ENCODE measurements at regions not wholly inside any gene's neighbourhood (a gene's known extent, or its start where the extent isn't known, plus 50 kb on each side); places are given as distances from the start of the nearest gene placed in this dataset.

- ChIA-PET POLR2A (no interaction called here), CTCF (no interaction called here)
- no peak for TF ChIP-seq EZH2 (IDR thresholded peaks at IDR 0.05; ENCODE audit: borderline replicate concordance, low read depth, low read length, severe bottlenecking)
- no peak for TF ChIP-seq FOS (IDR thresholded peaks at IDR 0.05; ENCODE audit: borderline replicate concordance, insufficient read depth, low read length)
- no peak for TF ChIP-seq POLR2A (IDR thresholded peaks at IDR 0.05; ENCODE audit: low read depth, low read length)
- TF ChIP-seq, protein P1, sequence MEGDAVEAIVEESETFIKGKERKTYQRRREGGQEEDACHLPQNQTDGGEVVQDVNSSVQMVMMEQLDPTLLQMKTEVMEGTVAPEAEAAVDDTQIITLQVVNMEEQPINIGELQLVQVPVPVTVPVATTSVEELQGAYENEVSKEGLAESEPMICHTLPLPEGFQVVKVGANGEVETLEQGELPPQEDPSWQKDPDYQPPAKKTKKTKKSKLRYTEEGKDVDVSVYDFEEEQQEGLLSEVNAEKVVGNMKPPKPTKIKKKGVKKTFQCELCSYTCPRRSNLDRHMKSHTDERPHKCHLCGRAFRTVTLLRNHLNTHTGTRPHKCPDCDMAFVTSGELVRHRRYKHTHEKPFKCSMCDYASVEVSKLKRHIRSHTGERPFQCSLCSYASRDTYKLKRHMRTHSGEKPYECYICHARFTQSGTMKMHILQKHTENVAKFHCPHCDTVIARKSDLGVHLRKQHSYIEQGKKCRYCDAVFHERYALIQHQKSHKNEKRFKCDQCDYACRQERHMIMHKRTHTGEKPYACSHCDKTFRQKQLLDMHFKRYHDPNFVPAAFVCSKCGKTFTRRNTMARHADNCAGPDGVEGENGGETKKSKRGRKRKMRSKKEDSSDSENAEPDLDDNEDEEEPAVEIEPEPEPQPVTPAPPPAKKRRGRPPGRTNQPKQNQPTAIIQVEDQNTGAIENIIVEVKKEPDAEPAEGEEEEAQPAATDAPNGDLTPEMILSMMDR (IDR thresholded peaks at IDR 0.05; ENCODE audit: extremely low read depth in 1 of 2, insufficient read depth in 1 of 2, low read depth in 1 of 2, low read length in 2 of 2): no peak
- TF ChIP-seq MYC (IDR thresholded peaks at IDR 0.05; ENCODE audit: low read depth, low read length): no peak
- no peak for TF ChIP-seq MAX (IDR thresholded peaks at IDR 0.05; ENCODE audit: insufficient read depth, insufficient read length)
- TF ChIP-seq JUN (IDR thresholded peaks at IDR 0.05; ENCODE audit: borderline replicate concordance, insufficient read depth, insufficient read length, low read depth): no peak
- no peak for TF ChIP-seq POLR2AphosphoS5 (IDR thresholded peaks at IDR 0.05; ENCODE audit: insufficient read depth, low read depth, low read length)
- TF ChIP-seq GATA2 (IDR thresholded peaks at IDR 0.05; ENCODE audit: insufficient read depth, insufficient read length, low read depth, low read length): no peak
- no peak for FAIRE-seq
- Histone ChIP-seq H3K4me1 (ENCODE audit: control insufficient read depth, extremely low read depth, insufficient read depth, low read length) (no peaks in the 10 kb centered on the region), H3K27me3 (ENCODE audit: control insufficient read depth in 2 of 2, insufficient read depth in 2 of 2, low read length in 2 of 2) (no peaks in the 10 kb centered on the region), H3K36me3 (ENCODE audit: control insufficient read depth in 2 of 2, extremely low read depth in 1 of 2, insufficient read depth in 2 of 2, low read length in 2 of 2) (no peaks in the 10 kb centered on the region), H3K9me1 (replicated peaks; ENCODE audit: control insufficient read depth, extremely low read depth, insufficient read depth, low read length) (no peaks in the 10 kb centered on the region), H3K4me2 (ENCODE audit: insufficient read depth, low read length) (no peak overlapping the region), H2AFZ (ENCODE audit: low read depth, low read length) (no peak overlapping the region), H3K79me2 (ENCODE audit: control insufficient read depth, insufficient read depth, low read length) (no peaks in the 10 kb centered on the region), H3K9ac (replicated peaks; ENCODE audit: extremely low read depth, insufficient read depth, low read length) (no peak overlapping the region), H3K9me3 (replicated peaks; ENCODE audit: control insufficient read depth, insufficient read depth, low read length) (no peaks in the 10 kb centered on the region), H3K4me3 (replicated peaks in 1 of 3; ENCODE audit: insufficient read depth in 1 of 3, low read depth in 1 of 3, low read length in 3 of 3) (no peak overlapping the region), H4K20me1 (replicated peaks; ENCODE audit: control insufficient read depth, extremely low read depth, insufficient read depth, low read length) (no peaks in the 10 kb centered on the region), H3K27ac (ENCODE audit: insufficient read depth, low read depth, low read length) (no peak overlapping the region)
- dilution Hi-C loops (cut with MboI; ENCODE audit: extremely low pct_ligation_motif_present, low sequenced_read_pairs) (no loop called here), intact Hi-C loops (cut with micrococcal nuclease) (no loop called here)
- no TSS peak for BruUV-seq (replicated peaks)
- no peak for DNase-seq (ENCODE audit: low read depth, low spot score)
Observed at GRCh38 chr5:101440173-101440572, 537.1 kb upstream of the ST8SIA4 start.
